ENCODE measurements at regions not wholly inside any gene's neighbourhood (a gene's known extent, or its start where the extent isn't known, plus 50 kb on each side); places are given as distances from the start of the nearest gene placed in this dataset.
A peak's percentile ranks its signal among the peaks of the same experiment; 100 is the strongest.
"Not testable (repeated sequence)": the region's sequence is repeated elsewhere in the genome, so short reads cannot be mapped to it uniquely, and the experiment has no call there.

- H3K23ac ChIP-seq (ENCODE audit: low read depth, low read length, poor library complexity); H3K4ac ChIP-seq (ENCODE audit: low read length); H3K9ac ChIP-seq (ENCODE audit: low read depth, low read length, poor library complexity); H2BK120ac ChIP-seq (ENCODE audit: low read depth, low read length); H2AK5ac ChIP-seq (ENCODE audit: low read depth, low read length); H2BK5ac ChIP-seq (ENCODE audit: low read length); H2AFZ ChIP-seq (ENCODE audit: low read length); H3K4me3 ChIP-seq (ENCODE audit: low read length in 2 of 2); H2BK15ac ChIP-seq (ENCODE audit: low read length); H3K9me3 ChIP-seq (replicated peaks in 1 of 2; ENCODE audit: control insufficient read depth in 2 of 2, insufficient read depth in 1 of 2, low read depth in 1 of 2, low read length in 2 of 2); H4K91ac ChIP-seq (ENCODE audit: low read depth, low read length, poor library complexity); H3K27ac ChIP-seq (replicated peaks; ENCODE audit: low read length); DNase-seq (ENCODE audit: low spot score); H3K14ac ChIP-seq (ENCODE audit: low read length); H3K79me1 ChIP-seq (ENCODE audit: low read depth, low read length); H2BK12ac ChIP-seq (ENCODE audit: low read length); H4K8ac ChIP-seq (ENCODE audit: low read depth, low read length); H3K4me2 ChIP-seq (ENCODE audit: insufficient read depth, low read length, poor library complexity, severe bottlenecking); H3K36me3 ChIP-seq (replicated peaks in 1 of 2; ENCODE audit: control insufficient read depth in 2 of 2, insufficient read depth in 2 of 2, low read length in 2 of 2): not testable (repeated sequence)
- WGBS, 2 donors (ENCODE audit: extremely low coverage in 2 of 2, insufficient read length in 2 of 2, insufficient replicate concordance in 1 of 2) = no CpG with 5 or more reads among the region's 3 CpGs
- peaks cover 0 to 13% (median 4%) of the 10 kb centered on the region in 3 experiments for H3K27me3 ChIP-seq (ENCODE audit: control insufficient read depth in 3 of 3, insufficient read depth in 3 of 3, low read depth in 1 of 3, low read length in 3 of 3)
- peak overlapping the region; percentile 2 for H3K18ac ChIP-seq (ENCODE audit: low read length)
- H3K4me1 ChIP-seq (ENCODE audit: control insufficient read depth in 2 of 2, insufficient read depth in 1 of 2, low read depth in 1 of 2, low read length in 2 of 2) = peaks cover 0 to 16% of the 10 kb centered on the region in 2 donors
Measured at GRCh38 chr6:170145716-170146115, 145.2 kb downstream of the DLL1 start.

GRCh38 chr6:170145272-170145592, 145.6 kb downstream of the DLL1 start:
- Histone ChIP-seq H3K4me3 (ENCODE audit: low read length in 2 of 2) (no peak overlapping the region), H3K14ac (ENCODE audit: low read length) (no peak overlapping the region), H3K9ac (ENCODE audit: low read depth, low read length, poor library complexity) (no peak overlapping the region), H4K91ac (ENCODE audit: low read depth, low read length, poor library complexity) (no peak overlapping the region), H3K36me3 (replicated peaks in 1 of 2; ENCODE audit: control insufficient read depth in 2 of 2, insufficient read depth in 2 of 2, low read length in 2 of 2) (no peaks in the 10 kb centered on the region), H4K8ac (ENCODE audit: low read depth, low read length) (no peak overlapping the region), H3K23ac (ENCODE audit: low read depth, low read length, poor library complexity) (no peak overlapping the region), H3K4ac (ENCODE audit: low read length) (no peak overlapping the region), H3K27ac (replicated peaks; ENCODE audit: low read length) (no peak overlapping the region), H2BK5ac (ENCODE audit: low read length) (no peak overlapping the region), H3K4me2 (ENCODE audit: insufficient read depth, low read length, poor library complexity, severe bottlenecking) (no peak overlapping the region), H3K4me1 (ENCODE audit: control insufficient read depth in 2 of 2, insufficient read depth in 1 of 2, low read depth in 1 of 2, low read length in 2 of 2) (peaks cover 0 to 12% of the 10 kb centered on the region in 2 donors), H2AK5ac (ENCODE audit: low read depth, low read length) (no peak overlapping the region), H2AFZ (ENCODE audit: low read length) (no peak overlapping the region), H3K9me3 (replicated peaks in 1 of 2; ENCODE audit: control insufficient read depth in 2 of 2, insufficient read depth in 1 of 2, low read depth in 1 of 2, low read length in 2 of 2) (peaks cover 2 to 5% of the 10 kb centered on the region in 2 donors), H3K27me3 (ENCODE audit: control insufficient read depth in 3 of 3, insufficient read depth in 3 of 3, low read depth in 1 of 3, low read length in 3 of 3) (peaks cover 0 to 13% (median 2%) of the 10 kb centered on the region in 3 experiments), H2BK15ac (ENCODE audit: low read length) (no peak overlapping the region), H3K18ac (ENCODE audit: low read length) (no peak overlapping the region), H3K79me1 (ENCODE audit: low read depth, low read length) (no peaks in the 10 kb centered on the region), H2BK120ac (ENCODE audit: low read depth, low read length) (no peak overlapping the region), H2BK12ac (ENCODE audit: low read length) (no peak overlapping the region)
- no CpG with 5 or more reads among the region's 3 CpGs for WGBS, 2 donors (ENCODE audit: extremely low coverage in 2 of 2, insufficient read length in 2 of 2, insufficient replicate concordance in 1 of 2)
- DNase-seq (ENCODE audit: low spot score) = no peak

DNA sequence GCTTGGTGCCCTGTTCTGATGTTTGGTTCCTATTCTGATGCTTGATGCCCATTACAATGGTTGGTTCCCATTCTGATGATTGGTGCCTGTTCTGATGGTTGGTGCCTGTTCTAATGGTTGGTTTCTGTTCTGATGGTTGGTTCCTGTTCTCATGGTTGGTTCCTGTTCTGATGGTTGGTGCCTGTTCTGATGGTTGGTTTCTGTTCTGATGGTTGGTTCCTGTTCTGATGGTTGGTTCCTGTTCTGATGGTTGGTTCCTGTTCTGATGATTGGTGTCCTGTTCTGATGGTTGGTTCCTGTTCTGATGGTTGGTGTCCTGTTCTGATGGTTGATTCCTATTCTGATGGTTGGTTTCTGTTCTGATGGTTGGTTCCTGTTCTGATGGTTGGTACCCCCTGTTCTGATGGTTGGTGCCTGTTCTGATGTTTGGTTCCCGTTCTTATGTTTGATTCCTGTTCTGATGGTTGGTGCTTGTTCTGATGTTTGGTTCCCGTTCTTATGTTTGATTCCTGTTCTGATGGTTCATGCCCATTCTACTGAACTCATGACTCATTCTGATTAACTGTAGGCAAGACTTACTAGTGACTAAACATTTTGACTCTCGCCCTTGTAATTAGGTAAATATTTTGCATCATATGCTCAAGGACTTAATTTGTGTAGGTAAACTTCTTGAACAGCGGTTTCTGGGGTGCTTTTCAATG, 146.2 kb downstream of the DLL1 start:
- H2BK12ac ChIP-seq (ENCODE audit: low read length) = no peak overlapping the region
- no peak overlapping the region for H4K8ac ChIP-seq (ENCODE audit: low read depth, low read length)
- H3K18ac ChIP-seq (ENCODE audit: low read length) = no peak overlapping the region
- H2BK5ac ChIP-seq (ENCODE audit: low read length) = no peak overlapping the region
- no peaks in the 10 kb centered on the region for H3K79me1 ChIP-seq (ENCODE audit: low read depth, low read length)
- no peak overlapping the region for H3K23ac ChIP-seq (ENCODE audit: low read depth, low read length, poor library complexity)
- no CpG with 5 or more reads among the region's 4 CpGs for WGBS, 2 donors (ENCODE audit: extremely low coverage in 2 of 2, insufficient read length in 2 of 2, insufficient replicate concordance in 1 of 2)
- no peak overlapping the region for H2AFZ ChIP-seq (ENCODE audit: low read length)
- H2BK15ac ChIP-seq (ENCODE audit: low read length) = no peak overlapping the region
- no peak overlapping the region for H3K4me2 ChIP-seq (ENCODE audit: insufficient read depth, low read length, poor library complexity, severe bottlenecking)
- peaks cover 2 to 5% of the 10 kb centered on the region in 2 donors for H3K9me3 ChIP-seq (replicated peaks in 1 of 2; ENCODE audit: control insufficient read depth in 2 of 2, insufficient read depth in 1 of 2, low read depth in 1 of 2, low read length in 2 of 2)
- H3K4me3 ChIP-seq (ENCODE audit: low read length in 2 of 2) = no peak overlapping the region
- no peak overlapping the region for H4K91ac ChIP-seq (ENCODE audit: low read depth, low read length, poor library complexity)
- no peak overlapping the region for H2BK120ac ChIP-seq (ENCODE audit: low read depth, low read length)
- peaks cover 0 to 13% (median 2%) of the 10 kb centered on the region in 3 experiments for H3K27me3 ChIP-seq (ENCODE audit: control insufficient read depth in 3 of 3, insufficient read depth in 3 of 3, low read depth in 1 of 3, low read length in 3 of 3)
- H3K4me1 ChIP-seq (ENCODE audit: control insufficient read depth in 2 of 2, insufficient read depth in 1 of 2, low read depth in 1 of 2, low read length in 2 of 2) = peaks cover 0 to 12% of the 10 kb centered on the region in 2 donors
- H2AK5ac ChIP-seq (ENCODE audit: low read depth, low read length) = no peak overlapping the region
- no peak overlapping the region for H3K4ac ChIP-seq (ENCODE audit: low read length)
- H3K9ac ChIP-seq (ENCODE audit: low read depth, low read length, poor library complexity) = no peak overlapping the region
- no peaks in the 10 kb centered on the region for H3K36me3 ChIP-seq (replicated peaks in 1 of 2; ENCODE audit: control insufficient read depth in 2 of 2, insufficient read depth in 2 of 2, low read length in 2 of 2)
- H3K14ac ChIP-seq (ENCODE audit: low read length) = no peak overlapping the region
- DNase-seq (ENCODE audit: low spot score) = no peak
- H3K27ac ChIP-seq (replicated peaks; ENCODE audit: low read length) = no peak overlapping the region

GRCh38 chr6:170143401-170144150, 147.3 kb downstream of the DLL1 start:
- no peak overlapping the region for H2AFZ ChIP-seq (ENCODE audit: low read length)
- no peak overlapping the region for H3K9ac ChIP-seq (ENCODE audit: low read depth, low read length, poor library complexity)
- H3K36me3 ChIP-seq (replicated peaks in 1 of 2; ENCODE audit: control insufficient read depth in 2 of 2, insufficient read depth in 2 of 2, low read length in 2 of 2) = no peaks in the 10 kb centered on the region
- H3K9me3 ChIP-seq (replicated peaks in 1 of 2; ENCODE audit: control insufficient read depth in 2 of 2, insufficient read depth in 1 of 2, low read depth in 1 of 2, low read length in 2 of 2) = peaks cover 2 to 5% of the 10 kb centered on the region in 2 donors
- no peak overlapping the region for H2BK12ac ChIP-seq (ENCODE audit: low read length)
- no peak overlapping the region for H3K4me3 ChIP-seq (ENCODE audit: low read length in 2 of 2)
- peaks cover 0 to 9% of the 10 kb centered on the region in 2 donors for H3K4me1 ChIP-seq (ENCODE audit: control insufficient read depth in 2 of 2, insufficient read depth in 1 of 2, low read depth in 1 of 2, low read length in 2 of 2)
- H2BK5ac ChIP-seq (ENCODE audit: low read length) = no peak overlapping the region
- no CpG with 5 or more reads among the region's 14 CpGs for WGBS, 2 donors (ENCODE audit: extremely low coverage in 2 of 2, insufficient read length in 2 of 2, insufficient replicate concordance in 1 of 2)
- no peak overlapping the region for H2BK120ac ChIP-seq (ENCODE audit: low read depth, low read length)
- peaks cover 0 to 13% (median 2%) of the 10 kb centered on the region in 3 experiments for H3K27me3 ChIP-seq (ENCODE audit: control insufficient read depth in 3 of 3, insufficient read depth in 3 of 3, low read depth in 1 of 3, low read length in 3 of 3)
- no peak for DNase-seq (ENCODE audit: low spot score)
- peak overlapping the region; percentile 40 for H3K23ac ChIP-seq (ENCODE audit: low read depth, low read length, poor library complexity)
- H2AK5ac ChIP-seq (ENCODE audit: low read depth, low read length) = no peak overlapping the region
- H2BK15ac ChIP-seq (ENCODE audit: low read length) = no peak overlapping the region
- H3K18ac ChIP-seq (ENCODE audit: low read length) = no peak overlapping the region
- H4K8ac ChIP-seq (ENCODE audit: low read depth, low read length) = no peak overlapping the region
- H3K4ac ChIP-seq (ENCODE audit: low read length) = no peak overlapping the region
- H3K14ac ChIP-seq (ENCODE audit: low read length) = no peak overlapping the region
- H3K4me2 ChIP-seq (ENCODE audit: insufficient read depth, low read length, poor library complexity, severe bottlenecking) = no peak overlapping the region
- H3K79me1 ChIP-seq (ENCODE audit: low read depth, low read length) = no peaks in the 10 kb centered on the region
- H4K91ac ChIP-seq (ENCODE audit: low read depth, low read length, poor library complexity) = no peak overlapping the region
- no peak overlapping the region for H3K27ac ChIP-seq (replicated peaks; ENCODE audit: low read length)
